ENCODE measurements at regions not wholly inside any gene's neighbourhood (a gene's known extent, or its start where the extent isn't known, plus 50 kb on each side); places are given as distances from the start of the nearest gene placed in this dataset.
"Not testable (repeated sequence)": the region's sequence is repeated elsewhere in the genome, so short reads cannot be mapped to it uniquely, and the experiment has no call there.

DNA sequence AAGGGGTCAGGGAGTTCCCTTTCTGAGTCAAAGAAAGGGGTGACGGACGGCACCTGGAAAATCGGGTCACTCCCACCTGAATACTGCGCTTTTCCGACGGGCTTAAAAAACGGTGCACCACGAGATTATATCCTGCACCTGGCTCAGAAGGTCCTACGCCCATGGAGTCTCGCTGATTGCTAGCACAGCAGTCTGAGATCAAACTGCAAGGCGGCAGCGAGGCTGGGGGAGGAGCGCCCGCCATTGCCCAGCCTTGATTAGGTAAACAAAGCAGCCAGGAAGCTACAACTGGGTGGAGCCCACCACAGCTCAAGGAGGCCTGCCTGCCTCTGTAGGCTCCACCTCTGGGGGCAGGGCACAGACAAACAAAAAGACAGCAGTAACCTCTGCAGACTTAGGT is 65.8 kb downstream of the FEZF1 start:
- not testable (repeated sequence) for TF ChIP-seq POLR2A (IDR thresholded peaks at IDR 0.05)
- TF ChIP-seq, protein P1, sequence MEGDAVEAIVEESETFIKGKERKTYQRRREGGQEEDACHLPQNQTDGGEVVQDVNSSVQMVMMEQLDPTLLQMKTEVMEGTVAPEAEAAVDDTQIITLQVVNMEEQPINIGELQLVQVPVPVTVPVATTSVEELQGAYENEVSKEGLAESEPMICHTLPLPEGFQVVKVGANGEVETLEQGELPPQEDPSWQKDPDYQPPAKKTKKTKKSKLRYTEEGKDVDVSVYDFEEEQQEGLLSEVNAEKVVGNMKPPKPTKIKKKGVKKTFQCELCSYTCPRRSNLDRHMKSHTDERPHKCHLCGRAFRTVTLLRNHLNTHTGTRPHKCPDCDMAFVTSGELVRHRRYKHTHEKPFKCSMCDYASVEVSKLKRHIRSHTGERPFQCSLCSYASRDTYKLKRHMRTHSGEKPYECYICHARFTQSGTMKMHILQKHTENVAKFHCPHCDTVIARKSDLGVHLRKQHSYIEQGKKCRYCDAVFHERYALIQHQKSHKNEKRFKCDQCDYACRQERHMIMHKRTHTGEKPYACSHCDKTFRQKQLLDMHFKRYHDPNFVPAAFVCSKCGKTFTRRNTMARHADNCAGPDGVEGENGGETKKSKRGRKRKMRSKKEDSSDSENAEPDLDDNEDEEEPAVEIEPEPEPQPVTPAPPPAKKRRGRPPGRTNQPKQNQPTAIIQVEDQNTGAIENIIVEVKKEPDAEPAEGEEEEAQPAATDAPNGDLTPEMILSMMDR (IDR thresholded peaks at IDR 0.05) = not testable (repeated sequence)

All from Peyer's patch (tissue), 4 donors.